Astrocyte (in vitro differentiated cells and primary cell): ENCODE measurements at regions not wholly inside any gene's neighbourhood (a gene's known extent, or its start where the extent isn't known, plus 50 kb on each side); places are given as distances from the start of the nearest gene placed in this dataset.

Source experiments
- CTCF ChIP-seq: IDR thresholded peaks from 2 replicates; pipeline ENCODE4 v1.5.1; 2011; ENCODE audit warnings: low read depth, mild to moderate bottlenecking, inconsistent platforms, low read length, moderate library complexity; ENCODE audit not compliant: insufficient read depth
- EZH2 ChIP-seq: IDR thresholded peaks from 2 replicates; pipeline ENCODE4 v1.6.1; 2012; ENCODE audit warnings: mild to moderate bottlenecking, low read length, inconsistent platforms; ENCODE audit not compliant: insufficient read depth

GRCh38 chr3:177973241-177973840 is 562.9 kb upstream of the KCNMB2 start:
- TF ChIP-seq CTCF = no peak
- no peak for TF ChIP-seq EZH2
